Natural killer cell (primary cell): ENCODE measurements at regions not wholly inside any gene's neighbourhood (a gene's known extent, or its start where the extent isn't known, plus 50 kb on each side); places are given as distances from the start of the nearest gene placed in this dataset.

Experiments
- ATAC-seq, 3 donors: fragments of 150-1000 bp in 2 of 3; fragments of 200-7000 bp in 1 of 3; cut with Tn5 transposase; 1 replicate in 1 of 3; 2 replicates in 2 of 3; pipeline ENCODE4 v1.10.0; 2021; ENCODE audit warnings: mild to moderate bottlenecking in 2 of 3, moderate library complexity in 2 of 3
- DNase-seq, 2 donors: peaks; one replicate each; pipeline versions ENCODE4 v3.0.0 to v3.0.0-alpha.2; 2013 to 2021; ENCODE audit warnings: mixed read lengths in 1 of 2
- H3K27ac ChIP-seq: one replicate; pipeline ENCODE4 v1.5.1; 2013; ENCODE audit warnings: mild to moderate bottlenecking, low read length
- H3K27me3 ChIP-seq: one replicate; pipeline ENCODE4 v1.6.1; 2013; ENCODE audit warnings: low read length; ENCODE audit not compliant: control insufficient read depth, insufficient read depth
- H3K36me3 ChIP-seq: one replicate; pipeline ENCODE4 v1.6.1; 2013; ENCODE audit warnings: low read length; ENCODE audit not compliant: control insufficient read depth, insufficient read depth
- H3K4me1 ChIP-seq: one replicate; pipeline ENCODE4 v1.6.1; 2013; ENCODE audit warnings: low read length; ENCODE audit not compliant: control insufficient read depth, insufficient read depth
- H3K4me3 ChIP-seq: one replicate; pipeline ENCODE4 v1.5.1; 2013; ENCODE audit warnings: low read length
- H3K9me3 ChIP-seq: one replicate; pipeline ENCODE4 v1.6.1; 2013; ENCODE audit warnings: low read length; ENCODE audit not compliant: control insufficient read depth, insufficient read depth
- H3K27ac Mint-ChIP-seq, 2 donors: one replicate each; pipeline ENCODE4 v1.8.0; 2022; ENCODE audit warnings: mild to moderate bottlenecking in 2 of 2, mixed read lengths in 2 of 2, moderate library complexity in 1 of 2
- H3K27me3 Mint-ChIP-seq, 2 donors: one replicate each; pipeline ENCODE4 v1.8.0; 2022; ENCODE audit warnings: low read depth in 2 of 2, mixed read lengths in 2 of 2
- H3K36me3 Mint-ChIP-seq: one replicate; pipeline ENCODE4 v1.8.0; 2022; ENCODE audit warnings: mixed read lengths
- H3K4me1 Mint-ChIP-seq, 2 donors: one replicate each; pipeline ENCODE4 v1.8.0; 2022; ENCODE audit warnings: mixed read lengths in 2 of 2
- H3K4me3 Mint-ChIP-seq: one replicate; pipeline ENCODE4 v1.8.0; 2022; ENCODE audit warnings: mild to moderate bottlenecking, moderate library complexity, mixed read lengths
- H3K9me3 Mint-ChIP-seq, 2 donors: one replicate each; pipeline ENCODE4 v1.8.0; 2022; ENCODE audit warnings: mixed read lengths in 2 of 2
- CTCF ChIP-seq: fragments of 200-600 bp; IDR thresholded peaks from one replicate; pipeline ENCODE4 v1.8.0; 2022; ENCODE audit warnings: antibody characterized with exemption
- WGBS: methylation state at CpG from one replicate; pipeline ENCODE4 v1.1.7; 2013; ENCODE audit warnings: missing lambda C conversion rate; ENCODE audit not compliant: insufficient coverage; 5-methylcytosine and 5-hydroxymethylcytosine counted together
- intact Hi-C: fragments of 100-400 bp; cut with micrococcal nuclease; formaldehyde crosslinking; loops from one replicate; pipeline ENCODE4 v1.14.2; 2022

GRCh38 chr2:65991381-65992197, 443.3 kb upstream of the MEIS1 start:
- intact Hi-C loops: no loop called here
- H3K27ac ChIP-seq: no peak overlapping the region
- Mint-ChIP-seq H3K36me3 (no peaks in the 10 kb centered on the region), H3K4me1 (no peaks in the 10 kb centered on the region), H3K27ac (no peak overlapping the region), H3K9me3 (peaks cover 0 to 2% of the 10 kb centered on the region in 2 donors), H3K4me3 (no peak overlapping the region), H3K27me3 (no peaks in the 10 kb centered on the region)
- no peak for ATAC-seq
- 81% methylated on average over 9 of the region's 9 CpGs for WGBS
- H3K36me3 ChIP-seq: no peaks in the 10 kb centered on the region
- no peak for TF ChIP-seq CTCF
- no peaks in the 10 kb centered on the region for H3K27me3 ChIP-seq
- H3K4me3 ChIP-seq: no peak overlapping the region
- no peaks in the 10 kb centered on the region for H3K9me3 ChIP-seq
- H3K4me1 ChIP-seq: no peaks in the 10 kb centered on the region
- DNase-seq: no peak

GRCh38 chr2:65985986-65986385, 448.9 kb upstream of the MEIS1 start:
- Mint-ChIP-seq H3K27ac (no peak overlapping the region), H3K27me3 (peaks cover 0 to 5% of the 10 kb centered on the region in 2 donors), H3K4me3 (no peak overlapping the region), H3K4me1 (no peaks in the 10 kb centered on the region), H3K9me3 (peaks cover 0 to 2% of the 10 kb centered on the region in 2 donors), H3K36me3 (no peaks in the 10 kb centered on the region)
- no peak for TF ChIP-seq CTCF
- Histone ChIP-seq H3K9me3 (no peaks in the 10 kb centered on the region), H3K4me1 (no peaks in the 10 kb centered on the region), H3K27me3 (no peaks in the 10 kb centered on the region), H3K36me3 (no peaks in the 10 kb centered on the region), H3K27ac (no peak overlapping the region), H3K4me3 (no peak overlapping the region)
- intact Hi-C loops: no loop called here
- ATAC-seq: no peak
- no peak for DNase-seq

- no peak overlapping the region for H3K27ac ChIP-seq
- no peaks in the 10 kb centered on the region for H3K36me3 Mint-ChIP-seq
- WGBS: no CpG with 5 or more reads among the region's 1 CpG
- H3K4me1 ChIP-seq: no peaks in the 10 kb centered on the region
- no peak overlapping the region for H3K4me3 ChIP-seq
- no peak for TF ChIP-seq CTCF
- peaks cover 0 to 2% of the 10 kb centered on the region in 2 donors for H3K9me3 Mint-ChIP-seq
- ATAC-seq (no peak), DNase-seq (no peak)
- peaks cover 3% of the 10 kb centered on the region for H3K9me3 ChIP-seq
- intact Hi-C loops: no loop called here
- no peak overlapping the region for H3K27ac Mint-ChIP-seq
- no peaks in the 10 kb centered on the region for H3K36me3 ChIP-seq
- H3K27me3 ChIP-seq: no peaks in the 10 kb centered on the region
- H3K4me1 Mint-ChIP-seq: no peaks in the 10 kb centered on the region
- H3K4me3 Mint-ChIP-seq: no peak overlapping the region
- H3K27me3 Mint-ChIP-seq: peaks cover 0 to 5% of the 10 kb centered on the region in 2 donors
Measured at GRCh38 chr2:65980531-65980930, 454.4 kb upstream of the MEIS1 start.

GRCh38 chr2:65979446-65979845, 455.5 kb upstream of the MEIS1 start:
- TF ChIP-seq CTCF: no peak
- Histone ChIP-seq H3K27me3 (no peaks in the 10 kb centered on the region), H3K36me3 (no peaks in the 10 kb centered on the region), H3K4me3 (no peak overlapping the region), H3K9me3 (peaks cover 3% of the 10 kb centered on the region), H3K4me1 (no peaks in the 10 kb centered on the region), H3K27ac (no peak overlapping the region)
- peaks cover 0 to 2% of the 10 kb centered on the region in 2 donors for H3K9me3 Mint-ChIP-seq
- peaks cover 0 to 3% of the 10 kb centered on the region in 2 donors for H3K27me3 Mint-ChIP-seq
- intact Hi-C loops: no loop called here
- no peak overlapping the region for H3K27ac Mint-ChIP-seq
- DNase-seq: no peak
- H3K36me3 Mint-ChIP-seq: no peaks in the 10 kb centered on the region
- 93% methylated on average over 7 of the region's 7 CpGs for WGBS
- ATAC-seq: no peak
- H3K4me1 Mint-ChIP-seq: no peaks in the 10 kb centered on the region
- no peak overlapping the region for H3K4me3 Mint-ChIP-seq
